ENCODE measurements at regions not wholly inside any gene's neighbourhood (a gene's known extent, or its start where the extent isn't known, plus 50 kb on each side); places are given as distances from the start of the nearest gene placed in this dataset.

DNA sequence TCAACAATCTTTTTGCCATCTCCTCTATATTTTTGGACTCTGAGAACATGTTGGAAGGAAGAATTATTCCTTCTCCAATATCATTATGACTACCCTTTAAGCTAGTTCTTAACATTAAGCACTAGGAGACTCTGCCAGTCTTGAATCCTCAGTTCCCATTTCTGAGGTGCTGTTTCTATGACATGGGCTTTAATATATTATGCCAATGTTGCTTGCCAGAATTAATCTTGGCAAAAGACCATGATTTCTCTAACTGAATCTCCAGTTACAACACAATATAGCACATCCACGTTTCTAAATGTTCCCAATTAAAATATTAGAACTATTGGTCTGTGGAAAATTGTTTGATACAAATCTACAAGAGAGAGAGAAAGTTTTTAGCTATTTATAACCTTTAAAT is 250.0 kb downstream of the HGF start:
- Histone ChIP-seq H3K27me3 (ENCODE audit: control insufficient read depth, insufficient read depth, low read length) (no peaks in the 10 kb centered on the region), H3K9ac (ENCODE audit: low read depth, low read length) (no peak overlapping the region), H3K4me1 (ENCODE audit: control insufficient read depth, insufficient read depth, low read length) (no peaks in the 10 kb centered on the region), H3K36me3 (ENCODE audit: control insufficient read depth, insufficient read depth, low read length) (no peaks in the 10 kb centered on the region), H3K9me3 (ENCODE audit: control insufficient read depth, insufficient read depth, low read length) (no peaks in the 10 kb centered on the region), H3K4me3 (ENCODE audit: low read depth, low read length) (no peak overlapping the region)

DNA sequence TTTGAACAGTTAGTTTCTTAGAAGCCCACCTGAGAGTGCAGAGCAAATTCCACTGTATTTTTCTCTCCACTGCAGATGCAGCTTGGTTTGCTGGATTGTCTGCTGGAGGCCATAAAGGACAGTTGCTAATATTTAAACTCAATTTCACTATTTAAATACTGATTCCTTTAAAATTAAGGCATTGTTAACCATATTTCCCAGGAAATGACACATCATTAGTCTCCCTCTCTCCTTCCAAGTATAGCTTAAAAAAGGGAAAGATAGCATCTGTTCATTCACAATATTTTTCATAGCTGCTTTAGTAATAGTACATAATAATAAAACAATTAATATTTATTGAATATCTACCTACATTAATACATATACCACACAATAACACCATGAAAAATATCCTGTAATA is 252.9 kb downstream of the HGF start:
- Histone ChIP-seq H3K27me3 (ENCODE audit: control insufficient read depth, insufficient read depth, low read length) (no peaks in the 10 kb centered on the region), H3K9ac (ENCODE audit: low read depth, low read length) (no peak overlapping the region), H3K4me1 (ENCODE audit: control insufficient read depth, insufficient read depth, low read length) (no peaks in the 10 kb centered on the region), H3K9me3 (ENCODE audit: control insufficient read depth, insufficient read depth, low read length) (no peaks in the 10 kb centered on the region), H3K36me3 (ENCODE audit: control insufficient read depth, insufficient read depth, low read length) (no peaks in the 10 kb centered on the region), H3K4me3 (ENCODE audit: low read depth, low read length) (no peak overlapping the region)

DNA sequence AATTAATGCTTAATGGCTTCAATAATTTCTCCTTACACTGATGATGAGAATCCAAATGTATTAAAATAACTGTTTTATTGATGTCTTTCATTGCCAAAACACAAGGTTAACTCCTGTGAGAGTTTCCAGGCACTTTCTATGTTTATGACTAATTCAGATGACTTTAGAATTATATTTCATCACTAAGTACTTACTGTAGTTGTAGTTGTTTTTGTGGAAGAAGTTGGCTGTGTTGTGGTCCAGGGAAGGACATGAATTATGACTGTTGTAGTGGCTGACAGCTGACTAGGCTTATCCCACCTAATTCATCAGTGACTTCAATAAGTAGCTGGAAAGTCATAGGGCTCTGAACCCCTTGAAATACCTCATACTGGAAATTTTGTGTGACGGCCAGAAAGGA is 254.8 kb downstream of the HGF start:
- H3K4me3 ChIP-seq (ENCODE audit: low read depth, low read length) = no peak overlapping the region
- H3K4me1 ChIP-seq (ENCODE audit: control insufficient read depth, insufficient read depth, low read length) = no peaks in the 10 kb centered on the region
- H3K9ac ChIP-seq (ENCODE audit: low read depth, low read length) = no peak overlapping the region
- no peaks in the 10 kb centered on the region for H3K9me3 ChIP-seq (ENCODE audit: control insufficient read depth, insufficient read depth, low read length)
- H3K36me3 ChIP-seq (ENCODE audit: control insufficient read depth, insufficient read depth, low read length) = no peaks in the 10 kb centered on the region
- H3K27me3 ChIP-seq (ENCODE audit: control insufficient read depth, insufficient read depth, low read length) = no peaks in the 10 kb centered on the region

DNA sequence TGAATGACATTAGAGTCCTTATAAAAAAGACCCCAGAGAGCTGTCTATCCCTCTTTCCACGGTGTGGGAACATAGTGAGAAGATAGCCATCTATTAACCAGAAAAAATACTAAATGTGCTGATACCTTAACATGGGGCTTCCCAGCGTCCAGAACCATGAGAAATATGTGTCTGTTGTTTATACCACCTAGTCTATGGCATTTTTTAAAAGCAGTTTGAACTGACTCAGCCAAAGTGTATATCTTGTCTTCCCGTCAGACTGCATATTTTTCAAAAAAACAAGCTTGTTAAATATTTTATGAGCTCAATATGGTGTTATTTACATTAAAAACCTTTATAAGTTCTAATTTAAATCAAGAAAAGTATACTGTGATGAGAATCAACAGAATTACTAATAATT is 255.3 kb downstream of the HGF start:
- Histone ChIP-seq H3K9ac (ENCODE audit: low read depth, low read length) (no peak overlapping the region), H3K9me3 (ENCODE audit: control insufficient read depth, insufficient read depth, low read length) (no peaks in the 10 kb centered on the region), H3K4me3 (ENCODE audit: low read depth, low read length) (no peak overlapping the region), H3K27me3 (ENCODE audit: control insufficient read depth, insufficient read depth, low read length) (no peaks in the 10 kb centered on the region), H3K36me3 (ENCODE audit: control insufficient read depth, insufficient read depth, low read length) (no peaks in the 10 kb centered on the region), H3K4me1 (ENCODE audit: control insufficient read depth, insufficient read depth, low read length) (no peaks in the 10 kb centered on the region)

DNA sequence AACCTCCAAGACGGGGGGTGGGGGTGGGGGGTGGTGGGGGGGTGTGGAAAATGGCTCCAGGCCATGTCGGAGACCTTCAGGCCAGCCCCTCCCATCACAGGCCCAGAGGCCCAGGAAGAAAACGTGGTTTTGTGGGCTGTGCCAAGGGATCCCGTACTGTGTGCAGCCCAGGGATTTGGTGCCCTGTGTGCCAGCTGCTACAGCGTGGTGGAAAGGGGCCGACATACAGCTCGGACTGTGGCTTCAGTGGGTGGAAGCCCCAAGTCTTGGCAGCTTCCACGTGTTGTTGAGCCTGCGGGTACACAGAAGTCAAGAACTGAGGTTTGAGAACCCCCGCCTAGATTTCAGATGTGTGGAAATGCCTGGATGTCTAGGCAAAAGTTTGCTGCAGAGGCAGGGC is 259.7 kb downstream of the HGF start:
- H3K27me3 ChIP-seq (ENCODE audit: control insufficient read depth, insufficient read depth, low read length) = no peaks in the 10 kb centered on the region
- H3K9ac ChIP-seq (ENCODE audit: low read depth, low read length) = no peak overlapping the region
- no peaks in the 10 kb centered on the region for H3K4me1 ChIP-seq (ENCODE audit: control insufficient read depth, insufficient read depth, low read length)
- no peaks in the 10 kb centered on the region for H3K9me3 ChIP-seq (ENCODE audit: control insufficient read depth, insufficient read depth, low read length)
- no peak overlapping the region for H3K4me3 ChIP-seq (ENCODE audit: low read depth, low read length)
- H3K36me3 ChIP-seq (ENCODE audit: control insufficient read depth, insufficient read depth, low read length) = no peaks in the 10 kb centered on the region

DNA sequence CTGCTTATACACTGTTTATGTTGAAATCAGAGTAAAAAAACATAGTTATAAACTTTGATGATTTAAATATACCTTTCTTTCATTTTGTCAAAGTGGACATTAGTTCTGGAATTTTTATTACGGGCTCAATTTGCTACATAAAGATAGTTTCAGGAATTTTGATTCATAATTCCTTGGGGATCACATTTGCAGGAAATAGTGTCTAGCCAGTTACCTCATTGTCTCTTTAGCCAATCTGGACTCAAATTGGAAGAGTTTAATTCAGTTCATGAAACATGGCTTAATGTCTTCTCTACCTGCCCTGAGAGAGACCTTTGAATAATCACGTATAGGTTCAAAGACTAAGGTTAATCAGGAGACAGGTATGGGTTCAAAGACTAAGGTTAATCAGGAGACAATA is 262.6 kb downstream of the HGF start:
- Histone ChIP-seq H3K4me1 (ENCODE audit: control insufficient read depth, insufficient read depth, low read length) (no peaks in the 10 kb centered on the region), H3K9ac (ENCODE audit: low read depth, low read length) (no peak overlapping the region), H3K4me3 (ENCODE audit: low read depth, low read length) (no peak overlapping the region), H3K9me3 (ENCODE audit: control insufficient read depth, insufficient read depth, low read length) (no peaks in the 10 kb centered on the region), H3K36me3 (ENCODE audit: control insufficient read depth, insufficient read depth, low read length) (no peaks in the 10 kb centered on the region), H3K27me3 (ENCODE audit: control insufficient read depth, insufficient read depth, low read length) (no peaks in the 10 kb centered on the region)

DNA sequence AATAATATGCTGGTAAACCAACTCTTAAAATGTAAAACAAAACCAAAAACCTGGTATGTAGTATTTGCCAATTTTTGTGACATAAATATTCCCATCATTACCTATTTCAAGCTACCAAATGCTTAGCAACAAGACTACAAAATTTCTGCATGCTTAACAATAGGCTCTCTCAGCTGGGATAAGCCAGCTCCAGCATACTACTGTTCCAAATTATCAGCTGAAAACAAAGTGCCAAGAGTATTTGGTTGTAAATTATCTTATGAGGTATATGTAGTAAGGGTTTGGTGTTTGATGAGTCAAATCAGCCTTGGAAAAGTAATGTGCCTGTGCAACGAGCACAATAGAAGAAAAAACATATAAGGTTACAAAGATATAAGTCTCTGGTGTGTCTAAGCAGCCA is 263.2 kb downstream of the HGF start:
- Histone ChIP-seq H3K9ac (ENCODE audit: low read depth, low read length) (no peak overlapping the region), H3K4me1 (ENCODE audit: control insufficient read depth, insufficient read depth, low read length) (no peaks in the 10 kb centered on the region), H3K36me3 (ENCODE audit: control insufficient read depth, insufficient read depth, low read length) (no peaks in the 10 kb centered on the region), H3K9me3 (ENCODE audit: control insufficient read depth, insufficient read depth, low read length) (no peaks in the 10 kb centered on the region), H3K27me3 (ENCODE audit: control insufficient read depth, insufficient read depth, low read length) (no peaks in the 10 kb centered on the region), H3K4me3 (ENCODE audit: low read depth, low read length) (no peak overlapping the region)

DNA sequence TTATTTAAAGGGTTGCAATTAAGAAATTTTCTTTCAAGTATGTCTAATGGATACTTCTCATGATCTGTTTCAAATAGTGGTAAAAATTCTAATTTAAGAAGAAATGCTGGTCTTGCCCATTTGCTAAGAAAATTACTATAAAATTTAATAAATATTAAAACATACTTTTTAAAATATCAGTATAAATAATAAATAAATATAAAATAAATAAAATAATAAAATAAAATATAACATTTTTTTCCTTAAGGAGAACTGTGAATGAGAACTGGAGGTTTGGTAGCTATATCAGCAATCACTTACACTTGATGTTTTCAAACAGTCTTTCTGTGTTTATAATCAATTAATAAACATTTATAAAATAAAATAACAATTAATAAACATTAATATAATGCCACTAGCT is 266.1 kb downstream of the HGF start:
- Histone ChIP-seq H3K36me3 (ENCODE audit: control insufficient read depth, insufficient read depth, low read length) (no peaks in the 10 kb centered on the region), H3K4me3 (ENCODE audit: low read depth, low read length) (no peak overlapping the region), H3K9me3 (ENCODE audit: control insufficient read depth, insufficient read depth, low read length) (no peaks in the 10 kb centered on the region), H3K9ac (ENCODE audit: low read depth, low read length) (no peak overlapping the region), H3K4me1 (ENCODE audit: control insufficient read depth, insufficient read depth, low read length) (peaks cover 5% of the 10 kb centered on the region), H3K27me3 (ENCODE audit: control insufficient read depth, insufficient read depth, low read length) (no peaks in the 10 kb centered on the region)

DNA sequence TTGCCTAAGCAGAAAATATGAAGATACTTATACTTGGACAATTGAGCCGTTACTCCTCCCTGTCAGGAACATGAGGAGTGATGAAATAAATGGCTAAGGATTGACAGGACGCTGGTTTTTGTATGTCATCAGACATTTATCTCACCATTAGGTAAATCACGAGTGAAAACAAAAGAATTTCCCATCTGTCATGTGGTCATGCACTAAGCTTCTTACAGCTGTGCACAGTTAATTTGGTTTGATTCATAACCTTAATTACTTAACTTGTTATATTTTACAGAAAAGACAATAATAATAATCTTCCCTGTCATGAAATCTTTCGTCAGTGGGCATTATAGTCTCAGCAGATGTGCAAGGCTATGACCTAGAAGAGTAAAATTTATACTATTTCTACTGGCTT is 266.5 kb downstream of the HGF start:
- no peaks in the 10 kb centered on the region for H3K9me3 ChIP-seq (ENCODE audit: control insufficient read depth, insufficient read depth, low read length)
- no peak overlapping the region for H3K4me3 ChIP-seq (ENCODE audit: low read depth, low read length)
- no peaks in the 10 kb centered on the region for H3K36me3 ChIP-seq (ENCODE audit: control insufficient read depth, insufficient read depth, low read length)
- H3K27me3 ChIP-seq (ENCODE audit: control insufficient read depth, insufficient read depth, low read length) = no peaks in the 10 kb centered on the region
- no peak overlapping the region for H3K9ac ChIP-seq (ENCODE audit: low read depth, low read length)
- H3K4me1 ChIP-seq (ENCODE audit: control insufficient read depth, insufficient read depth, low read length) = peaks cover 5% of the 10 kb centered on the region

DNA sequence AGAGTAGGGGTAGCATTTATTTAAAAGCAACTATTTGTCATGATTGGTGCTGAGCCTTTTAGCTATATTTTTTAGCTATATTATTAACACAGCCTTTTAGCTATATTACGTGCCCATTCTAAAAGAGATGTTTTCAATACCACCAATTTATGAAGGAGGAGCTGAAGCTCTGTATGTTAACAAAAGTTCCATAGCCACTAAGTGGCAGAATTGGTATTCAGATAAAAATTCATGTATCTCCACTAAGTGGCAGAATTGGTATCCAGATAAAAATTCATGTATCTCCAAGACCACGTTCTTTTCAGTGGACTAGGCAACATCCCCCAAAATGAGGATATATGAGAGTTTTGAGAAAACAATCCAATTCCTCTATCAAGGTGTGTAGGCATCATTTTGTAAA is 268.6 kb downstream of the HGF start:
- Histone ChIP-seq H3K9me3 (ENCODE audit: control insufficient read depth, insufficient read depth, low read length) (no peaks in the 10 kb centered on the region), H3K27me3 (ENCODE audit: control insufficient read depth, insufficient read depth, low read length) (no peaks in the 10 kb centered on the region), H3K9ac (ENCODE audit: low read depth, low read length) (no peak overlapping the region), H3K36me3 (ENCODE audit: control insufficient read depth, insufficient read depth, low read length) (no peaks in the 10 kb centered on the region), H3K4me3 (ENCODE audit: low read depth, low read length) (no peak overlapping the region), H3K4me1 (ENCODE audit: control insufficient read depth, insufficient read depth, low read length) (peaks cover 5% of the 10 kb centered on the region)

DNA sequence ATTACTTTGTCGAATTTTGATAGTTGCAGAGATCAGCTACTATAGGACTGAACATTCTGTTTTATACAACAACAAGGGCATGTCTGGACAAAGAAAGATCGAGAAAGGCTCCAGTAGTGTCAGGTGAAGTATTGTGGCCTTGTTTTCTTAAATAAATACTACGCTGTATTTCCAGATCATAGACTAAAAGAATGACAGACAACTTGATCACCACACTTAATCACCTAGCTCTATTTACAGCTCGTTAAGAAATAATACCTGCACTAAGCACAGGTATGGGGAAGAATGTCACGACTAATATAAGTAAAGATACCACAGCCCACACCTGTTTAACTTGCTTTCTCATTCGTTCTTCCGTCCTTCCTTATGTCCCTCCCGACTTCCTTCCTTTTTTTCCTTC is 269.2 kb downstream of the HGF start:
- H3K9ac ChIP-seq (ENCODE audit: low read depth, low read length) = peak overlapping the region; percentile 17
- no peaks in the 10 kb centered on the region for H3K9me3 ChIP-seq (ENCODE audit: control insufficient read depth, insufficient read depth, low read length)
- peaks cover 5% of the 10 kb centered on the region for H3K4me1 ChIP-seq (ENCODE audit: control insufficient read depth, insufficient read depth, low read length)
- no peaks in the 10 kb centered on the region for H3K27me3 ChIP-seq (ENCODE audit: control insufficient read depth, insufficient read depth, low read length)
- no peaks in the 10 kb centered on the region for H3K36me3 ChIP-seq (ENCODE audit: control insufficient read depth, insufficient read depth, low read length)
- no peak overlapping the region for H3K4me3 ChIP-seq (ENCODE audit: low read depth, low read length)

DNA sequence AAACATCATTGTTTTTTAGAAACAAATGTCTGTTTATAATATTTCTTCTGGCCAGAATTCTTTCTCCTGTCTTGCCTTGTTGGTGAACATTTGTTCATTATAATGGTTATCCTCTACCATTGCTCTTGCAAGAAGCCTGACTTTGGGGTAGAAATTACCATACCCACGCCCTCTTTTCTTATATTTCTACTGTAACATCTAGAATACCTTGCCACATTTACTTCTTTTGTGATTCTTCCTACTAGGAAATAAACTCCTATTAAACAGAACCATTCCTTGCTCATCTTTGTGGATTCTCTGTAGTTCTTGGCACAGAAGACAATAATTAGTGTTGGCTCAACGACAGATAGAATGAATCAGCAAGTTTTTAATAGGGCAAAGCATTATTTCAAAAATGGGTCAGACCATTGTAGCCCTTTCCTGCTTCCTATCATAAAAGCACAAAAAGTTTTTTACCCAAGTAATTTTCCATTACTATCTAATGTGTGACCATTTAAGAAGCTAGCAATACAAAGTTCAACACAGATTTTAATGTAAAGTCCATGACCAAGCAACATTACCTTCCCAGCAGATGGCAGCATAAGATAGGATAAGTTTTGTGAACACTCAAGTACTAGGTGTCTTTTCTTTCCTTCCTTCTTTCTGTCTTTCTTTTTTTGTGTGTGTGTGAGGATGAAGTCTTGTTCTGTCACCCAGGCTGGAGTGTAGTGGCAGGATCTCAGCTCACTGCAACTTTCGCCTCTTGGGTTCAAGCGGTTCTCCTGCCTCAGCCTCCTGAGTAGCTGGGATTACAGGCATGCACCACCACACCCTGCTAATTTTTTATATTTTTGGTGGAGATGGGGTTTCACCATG is 270.4 kb downstream of the HGF start:
- H3K36me3 ChIP-seq (ENCODE audit: control insufficient read depth, insufficient read depth, low read length) = no peaks in the 10 kb centered on the region
- no peak overlapping the region for H3K9ac ChIP-seq (ENCODE audit: low read depth, low read length)
- no peaks in the 10 kb centered on the region for H3K9me3 ChIP-seq (ENCODE audit: control insufficient read depth, insufficient read depth, low read length)
- H3K4me3 ChIP-seq (ENCODE audit: low read depth, low read length) = no peak overlapping the region
- H3K27me3 ChIP-seq (ENCODE audit: control insufficient read depth, insufficient read depth, low read length) = no peaks in the 10 kb centered on the region
- H3K4me1 ChIP-seq (ENCODE audit: control insufficient read depth, insufficient read depth, low read length) = peaks cover 5% of the 10 kb centered on the region
